Stimulated activated memory B cell treated with anti-CD40 and anti-IgM and Interleukin-4, amounts not matched to agents 10 μg/mL and 1 μg/mL and 100 μg/mL, for 72 hours (primary cell): ENCODE measurements at regions not wholly inside any gene's neighbourhood (a gene's known extent, or its start where the extent isn't known, plus 50 kb on each side); places are given as distances from the start of the nearest gene placed in this dataset.

Experiments
- ATAC-seq: fragments of 150-1000 bp; cut with Tn5 transposase; 2 replicates; pipeline ENCODE4 v1.10.0; 2021
- H3K27ac Mint-ChIP-seq: one replicate; pipeline ENCODE4 v1.8.0; 2022; ENCODE audit warnings: mild to moderate bottlenecking, mixed read lengths
- H3K27me3 Mint-ChIP-seq: one replicate; pipeline ENCODE4 v1.8.0; 2022; ENCODE audit warnings: mixed read lengths
- H3K36me3 Mint-ChIP-seq: one replicate; pipeline ENCODE4 v1.8.0; 2022; ENCODE audit warnings: mixed read lengths
- H3K4me1 Mint-ChIP-seq: one replicate; pipeline ENCODE4 v1.8.0; 2022; ENCODE audit warnings: mixed read lengths
- H3K4me3 Mint-ChIP-seq: one replicate; pipeline ENCODE4 v1.8.0; 2022; ENCODE audit warnings: mild to moderate bottlenecking, moderate library complexity, mixed read lengths
- H3K9me3 Mint-ChIP-seq: one replicate; pipeline ENCODE4 v1.8.0; 2022; ENCODE audit warnings: mixed read lengths

- no peaks in the 10 kb centered on the region for H3K36me3 Mint-ChIP-seq
- no peak overlapping the region for H3K27ac Mint-ChIP-seq
- H3K4me3 Mint-ChIP-seq, result no peak overlapping the region
- H3K9me3 Mint-ChIP-seq, result peaks cover 5% of the 10 kb centered on the region
- ATAC-seq, result no peak
- H3K4me1 Mint-ChIP-seq, result no peaks in the 10 kb centered on the region
- H3K27me3 Mint-ChIP-seq, result no peaks in the 10 kb centered on the region
Observed at GRCh38 chr6:67664942-67665341, 970.1 kb upstream of the ADGRB3 start.

DNA sequence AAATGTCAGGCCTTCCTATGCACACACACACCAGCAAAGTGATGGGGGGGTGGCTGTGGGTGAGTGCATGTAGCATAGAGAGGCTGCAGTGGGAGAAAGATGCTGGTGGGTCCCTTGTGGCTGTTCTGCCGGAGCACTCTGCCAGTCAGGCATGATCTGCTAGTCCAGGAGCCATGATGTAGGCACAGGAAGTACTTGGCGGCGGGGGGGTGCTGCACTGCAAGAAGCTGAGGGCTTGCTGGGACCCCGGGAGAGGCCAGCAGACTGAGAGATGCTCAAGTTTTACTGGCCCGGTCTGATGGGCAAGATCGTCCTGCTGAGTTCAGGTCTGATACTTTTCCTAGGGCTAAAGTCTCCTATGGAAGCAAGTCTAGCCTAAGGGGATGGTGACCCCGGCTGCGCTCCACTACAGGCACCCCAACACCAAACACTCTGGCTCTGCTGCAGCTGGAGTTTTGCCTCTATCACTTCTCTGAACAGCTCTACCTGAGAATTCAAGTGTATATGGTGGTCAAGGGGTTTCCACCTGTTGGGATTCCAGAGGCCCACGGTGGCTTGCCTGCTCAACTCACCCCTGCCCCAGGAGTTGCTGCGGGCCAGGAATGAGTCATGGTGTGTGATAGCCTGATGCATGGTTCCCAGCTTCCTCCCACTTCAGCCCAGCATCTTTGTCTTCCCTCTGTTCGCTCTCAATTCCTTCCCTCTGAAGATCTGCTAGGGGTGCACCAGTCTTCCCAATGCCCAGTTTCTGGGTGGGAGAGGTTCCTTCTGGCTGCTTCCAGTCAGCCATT lies 971.8 kb upstream of the ADGRB3 start:
- ATAC-seq, result peak; percentile 20
- no peaks in the 10 kb centered on the region for H3K27me3 Mint-ChIP-seq
- H3K27ac Mint-ChIP-seq, result no peak overlapping the region
- H3K4me3 Mint-ChIP-seq, result no peak overlapping the region
- H3K4me1 Mint-ChIP-seq, result no peaks in the 10 kb centered on the region
- peaks cover 5% of the 10 kb centered on the region for H3K9me3 Mint-ChIP-seq
- no peaks in the 10 kb centered on the region for H3K36me3 Mint-ChIP-seq

DNA sequence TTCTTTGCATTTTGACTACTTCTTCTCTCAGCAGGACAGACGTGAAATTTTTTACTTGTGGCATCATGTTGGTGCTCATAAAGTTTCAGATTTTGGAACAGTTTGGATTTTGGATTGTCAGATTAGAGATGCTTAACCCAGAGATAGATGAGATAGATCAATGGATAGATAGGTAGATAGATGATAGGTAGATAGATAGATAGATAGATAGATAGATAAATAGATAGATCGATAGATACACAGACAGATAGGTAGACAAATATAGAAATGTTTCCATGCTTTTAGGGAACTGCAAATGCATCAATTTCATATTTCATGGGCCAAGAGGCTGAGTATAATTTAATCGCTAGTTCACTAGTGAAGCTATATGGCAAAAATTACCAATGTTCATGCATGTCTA lies 981.5 kb upstream of the ADGRB3 start:
- no peak for ATAC-seq
- H3K4me1 Mint-ChIP-seq, result no peaks in the 10 kb centered on the region
- no peak overlapping the region for H3K27ac Mint-ChIP-seq
- H3K27me3 Mint-ChIP-seq, result no peaks in the 10 kb centered on the region
- H3K9me3 Mint-ChIP-seq, result peaks cover 7% of the 10 kb centered on the region
- H3K36me3 Mint-ChIP-seq, result no peaks in the 10 kb centered on the region
- H3K4me3 Mint-ChIP-seq, result no peak overlapping the region

DNA sequence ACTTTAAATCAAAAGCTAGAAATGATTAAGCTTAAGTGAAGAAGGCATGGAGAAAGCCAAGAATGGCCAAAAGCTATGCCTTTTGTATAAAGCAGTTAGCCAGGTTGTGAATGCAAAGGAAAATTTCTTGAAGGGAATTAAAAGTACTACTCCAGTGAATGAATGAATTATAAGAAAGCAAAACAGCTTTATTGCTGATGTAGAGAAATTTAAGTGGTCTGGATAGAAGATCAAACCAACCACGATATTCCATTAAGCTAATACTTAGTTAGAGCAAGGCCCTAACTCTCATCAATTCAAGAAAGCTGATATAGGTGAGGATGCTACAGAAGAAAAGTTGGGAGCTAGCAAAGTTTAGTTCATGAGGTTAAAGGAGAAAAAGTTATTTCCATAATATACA lies 988.5 kb upstream of the ADGRB3 start:
- Mint-ChIP-seq H3K27me3 (no peaks in the 10 kb centered on the region), H3K36me3 (no peaks in the 10 kb centered on the region), H3K4me3 (no peak overlapping the region), H3K9me3 (no peaks in the 10 kb centered on the region), H3K4me1 (no peaks in the 10 kb centered on the region), H3K27ac (no peak overlapping the region)
- ATAC-seq, result no peak

- Mint-ChIP-seq H3K27ac (no peak overlapping the region), H3K4me1 (no peaks in the 10 kb centered on the region), H3K9me3 (no peaks in the 10 kb centered on the region), H3K4me3 (no peak overlapping the region), H3K36me3 (no peaks in the 10 kb centered on the region), H3K27me3 (no peaks in the 10 kb centered on the region)
- ATAC-seq, result no peak
Observed at GRCh38 chr6:67643281-67643680, 991.8 kb upstream of the ADGRB3 start.

- Mint-ChIP-seq H3K4me1 (no peaks in the 10 kb centered on the region), H3K36me3 (no peaks in the 10 kb centered on the region), H3K27me3 (no peaks in the 10 kb centered on the region), H3K4me3 (no peak overlapping the region), H3K9me3 (no peaks in the 10 kb centered on the region), H3K27ac (no peak overlapping the region)
- ATAC-seq, result no peak
Observed at GRCh38 chr6:67642582-67642981, 992.5 kb upstream of the ADGRB3 start.

DNA sequence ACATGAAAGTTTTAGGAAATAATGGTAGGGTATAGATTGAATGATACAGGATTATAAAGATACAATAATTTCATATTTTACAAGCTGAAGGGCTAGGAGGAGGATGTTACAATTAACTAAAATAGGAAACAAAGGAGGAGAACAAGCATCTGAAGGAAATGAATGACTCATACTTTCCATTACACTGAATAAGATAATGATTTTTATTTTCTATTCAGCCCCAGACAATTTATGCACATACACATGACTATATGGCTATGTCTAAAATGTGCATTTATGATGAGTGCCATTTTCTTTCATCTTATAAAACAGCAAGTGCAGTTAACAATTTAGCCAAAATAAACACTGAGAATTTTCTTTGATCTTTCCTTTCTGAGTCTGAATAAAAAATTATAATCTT lies 994.6 kb upstream of the ADGRB3 start:
- Mint-ChIP-seq H3K27ac (no peak overlapping the region), H3K4me3 (no peak overlapping the region), H3K4me1 (no peaks in the 10 kb centered on the region), H3K36me3 (no peaks in the 10 kb centered on the region), H3K9me3 (no peaks in the 10 kb centered on the region), H3K27me3 (no peaks in the 10 kb centered on the region)
- no peak for ATAC-seq

DNA sequence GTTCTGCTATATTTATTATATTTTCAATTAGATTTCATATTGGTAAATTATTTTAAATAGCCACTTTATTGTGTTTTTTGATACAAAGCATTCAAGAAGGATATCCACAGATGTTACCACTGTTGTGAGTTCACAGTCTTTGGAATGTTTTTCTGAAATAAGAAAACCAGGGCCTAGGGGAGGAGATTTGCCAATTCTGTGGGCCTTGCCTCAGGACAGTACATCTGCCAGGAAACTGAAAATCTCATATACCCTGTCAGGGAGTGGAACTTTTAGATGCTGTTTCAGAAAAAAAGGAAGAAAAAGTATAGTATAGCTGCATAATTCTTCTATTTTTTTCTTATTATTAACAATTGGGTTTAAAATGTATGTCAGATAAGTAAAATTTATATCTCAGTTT lies 995.9 kb upstream of the ADGRB3 start:
- peaks cover 5% of the 10 kb centered on the region for H3K9me3 Mint-ChIP-seq
- H3K4me3 Mint-ChIP-seq, result no peak overlapping the region
- H3K36me3 Mint-ChIP-seq, result no peaks in the 10 kb centered on the region
- H3K27me3 Mint-ChIP-seq, result no peaks in the 10 kb centered on the region
- ATAC-seq, result no peak
- H3K4me1 Mint-ChIP-seq, result no peaks in the 10 kb centered on the region
- no peak overlapping the region for H3K27ac Mint-ChIP-seq

- no peak overlapping the region for H3K4me3 Mint-ChIP-seq
- H3K27ac Mint-ChIP-seq, result no peak overlapping the region
- H3K4me1 Mint-ChIP-seq, result no peaks in the 10 kb centered on the region
- H3K27me3 Mint-ChIP-seq, result no peaks in the 10 kb centered on the region
- peak; percentile 16 for ATAC-seq
- H3K9me3 Mint-ChIP-seq, result peaks cover 9% of the 10 kb centered on the region
- H3K36me3 Mint-ChIP-seq, result no peaks in the 10 kb centered on the region
Observed at GRCh38 chr6:67634199-67634598, 1000.9 kb upstream of the ADGRB3 start.

DNA sequence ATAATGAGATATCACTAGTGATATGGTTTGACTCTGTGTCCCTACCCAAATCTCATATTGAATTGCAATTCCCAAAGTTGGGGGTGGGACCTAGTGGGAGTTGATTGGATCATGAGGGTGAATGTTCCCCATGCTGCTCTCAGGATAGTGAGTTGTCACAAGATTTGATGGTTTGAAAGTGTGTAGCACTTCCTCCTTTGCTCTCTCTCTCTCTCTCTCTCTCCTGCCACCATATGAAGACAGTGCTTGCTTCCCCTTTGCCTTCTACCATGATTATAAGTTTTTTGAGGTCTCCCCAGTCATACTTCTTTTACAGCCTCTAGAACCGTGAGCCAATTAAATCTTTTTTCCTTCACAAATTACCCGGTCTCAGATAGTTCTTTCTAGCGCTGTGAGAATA lies 1002.0 kb upstream of the ADGRB3 start:
- no peaks in the 10 kb centered on the region for H3K27me3 Mint-ChIP-seq
- H3K27ac Mint-ChIP-seq, result no peak overlapping the region
- no peak for ATAC-seq
- no peaks in the 10 kb centered on the region for H3K4me1 Mint-ChIP-seq
- H3K36me3 Mint-ChIP-seq, result no peaks in the 10 kb centered on the region
- H3K4me3 Mint-ChIP-seq, result no peak overlapping the region
- peaks cover 11% of the 10 kb centered on the region for H3K9me3 Mint-ChIP-seq

DNA sequence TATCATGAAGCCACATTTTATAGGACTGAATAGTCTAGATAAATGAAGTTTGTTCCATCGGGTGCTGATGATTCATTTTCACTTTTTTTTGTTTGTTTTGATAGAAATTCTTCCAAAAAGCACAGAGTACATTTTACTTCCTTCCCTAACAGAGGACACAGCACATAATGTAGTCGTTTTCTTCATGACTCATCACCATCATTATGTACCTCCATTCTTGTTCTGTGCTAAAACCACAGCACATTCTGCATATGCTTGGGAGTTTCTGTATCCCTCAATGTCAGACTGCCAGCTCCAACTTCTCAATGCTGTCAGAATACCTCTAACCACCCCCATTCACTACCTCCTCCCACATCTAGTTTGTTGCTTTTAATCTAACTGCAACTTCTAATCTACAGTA lies 1004.9 kb upstream of the ADGRB3 start:
- Mint-ChIP-seq H3K36me3 (no peaks in the 10 kb centered on the region), H3K4me1 (no peaks in the 10 kb centered on the region), H3K9me3 (peaks cover 10% of the 10 kb centered on the region), H3K27ac (no peak overlapping the region), H3K4me3 (no peak overlapping the region), H3K27me3 (no peaks in the 10 kb centered on the region)
- no peak for ATAC-seq

DNA sequence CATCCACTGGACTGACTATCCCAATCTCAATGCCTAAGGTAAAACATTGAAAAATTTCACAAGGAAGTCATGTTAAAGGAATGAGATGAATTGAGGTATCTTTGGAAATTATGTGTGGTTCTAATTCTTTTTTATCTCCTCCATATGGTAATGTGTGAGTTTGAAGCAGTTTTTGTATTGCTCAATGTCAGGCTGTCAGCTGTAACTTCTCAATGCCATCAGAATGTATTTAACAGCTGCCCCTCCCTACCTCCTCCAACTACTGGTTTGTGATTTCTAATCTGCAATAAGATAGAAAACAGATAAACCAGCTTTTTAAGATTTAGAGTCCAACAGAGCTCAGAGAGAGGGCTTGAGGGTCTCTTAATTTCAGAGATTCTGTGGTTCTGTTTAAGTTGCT lies 1005.8 kb upstream of the ADGRB3 start:
- H3K9me3 Mint-ChIP-seq, result peaks cover 7% of the 10 kb centered on the region
- H3K27me3 Mint-ChIP-seq, result no peaks in the 10 kb centered on the region
- no peak for ATAC-seq

DNA sequence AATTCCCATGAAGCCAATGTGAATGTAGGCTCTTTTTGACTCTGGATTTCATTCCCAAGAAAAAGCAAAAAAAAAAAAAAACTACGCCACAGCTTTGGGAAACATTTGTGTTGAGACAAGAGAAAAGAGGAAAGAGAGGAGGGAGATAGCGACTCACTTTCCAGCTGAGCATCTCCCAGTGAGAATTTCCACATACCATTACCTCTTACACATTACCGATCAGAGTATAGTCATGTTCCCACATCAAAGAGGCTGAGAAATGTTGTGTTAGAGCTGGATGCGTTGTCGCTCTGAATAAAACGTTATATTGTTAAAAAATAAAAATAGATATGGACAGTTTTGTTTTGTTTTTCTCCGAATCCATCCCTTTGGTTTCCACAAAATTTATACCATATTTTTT lies 1019.3 kb upstream of the ADGRB3 start:
- Mint-ChIP-seq H3K27ac (no peak overlapping the region), H3K36me3 (no peaks in the 10 kb centered on the region), H3K9me3 (peaks cover 4% of the 10 kb centered on the region), H3K27me3 (no peaks in the 10 kb centered on the region), H3K4me3 (no peak overlapping the region), H3K4me1 (no peaks in the 10 kb centered on the region)
- ATAC-seq, result no peak

More for the DNA sequence above, 1005.8 kb upstream of the ADGRB3 start:
- no peak overlapping the region for H3K27ac Mint-ChIP-seq
- no peaks in the 10 kb centered on the region for H3K36me3 Mint-ChIP-seq
- H3K4me1 Mint-ChIP-seq, result no peaks in the 10 kb centered on the region
- H3K4me3 Mint-ChIP-seq, result no peak overlapping the region

- Mint-ChIP-seq H3K4me3 (no peak overlapping the region), H3K27me3 (no peaks in the 10 kb centered on the region), H3K36me3 (no peaks in the 10 kb centered on the region), H3K4me1 (no peaks in the 10 kb centered on the region), H3K27ac (no peak overlapping the region), H3K9me3 (no peaks in the 10 kb centered on the region)
- ATAC-seq, result no peak
Observed at GRCh38 chr6:67608099-67608749, 1026.9 kb upstream of the ADGRB3 start.

DNA sequence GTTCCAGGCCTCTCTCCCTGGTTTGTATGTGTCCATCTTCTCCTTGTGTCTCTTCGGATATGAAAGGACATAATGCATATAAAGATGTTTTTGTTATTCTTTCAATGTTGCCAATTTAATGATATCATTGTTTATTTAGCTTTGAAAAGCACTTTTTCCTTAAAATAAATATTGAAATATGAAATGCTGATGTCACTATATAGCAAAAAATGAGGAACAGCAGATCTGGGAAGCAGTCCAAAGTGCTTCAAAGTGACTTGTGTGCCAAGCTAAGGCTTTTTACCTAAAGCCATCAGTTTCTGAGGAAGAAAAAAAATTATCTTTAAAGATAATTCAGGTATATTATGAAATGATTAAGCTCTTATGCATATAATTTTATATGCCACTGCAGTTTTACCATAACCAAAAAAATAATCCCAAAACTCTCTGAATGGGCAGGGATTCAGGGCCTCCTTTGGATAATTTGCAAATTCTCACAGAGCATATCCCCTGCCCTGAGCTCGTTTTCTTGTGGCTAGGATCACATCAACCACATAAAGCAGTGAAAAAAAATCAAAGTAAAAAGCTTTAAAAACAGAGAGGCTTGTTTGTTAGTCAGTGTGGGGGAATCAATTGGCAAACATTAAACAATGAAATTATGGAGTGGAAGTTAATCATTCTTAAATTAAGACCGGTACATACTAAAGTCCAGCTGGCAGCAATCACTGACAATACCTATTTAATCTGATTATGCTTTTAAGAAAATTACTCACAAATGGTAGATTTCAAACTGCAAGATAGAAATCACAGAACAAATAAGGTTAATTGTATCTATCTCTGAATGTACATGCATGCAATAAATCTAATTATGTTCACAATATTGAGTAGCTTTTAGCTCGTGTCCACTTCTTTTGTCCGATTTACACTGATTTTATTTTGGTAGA lies 1027.9 kb upstream of the ADGRB3 start:
- Mint-ChIP-seq H3K36me3 (no peaks in the 10 kb centered on the region), H3K27ac (no peak overlapping the region), H3K4me3 (no peak overlapping the region), H3K27me3 (no peaks in the 10 kb centered on the region), H3K9me3 (no peaks in the 10 kb centered on the region), H3K4me1 (no peaks in the 10 kb centered on the region)
- ATAC-seq, result no peak
